ENCODE measurements at regions not wholly inside any gene's neighbourhood (a gene's known extent, or its start where the extent isn't known, plus 50 kb on each side); places are given as distances from the start of the nearest gene placed in this dataset.
"Not testable (repeated sequence)": the region's sequence is repeated elsewhere in the genome, so short reads cannot be mapped to it uniquely, and the experiment has no call there.

DNA sequence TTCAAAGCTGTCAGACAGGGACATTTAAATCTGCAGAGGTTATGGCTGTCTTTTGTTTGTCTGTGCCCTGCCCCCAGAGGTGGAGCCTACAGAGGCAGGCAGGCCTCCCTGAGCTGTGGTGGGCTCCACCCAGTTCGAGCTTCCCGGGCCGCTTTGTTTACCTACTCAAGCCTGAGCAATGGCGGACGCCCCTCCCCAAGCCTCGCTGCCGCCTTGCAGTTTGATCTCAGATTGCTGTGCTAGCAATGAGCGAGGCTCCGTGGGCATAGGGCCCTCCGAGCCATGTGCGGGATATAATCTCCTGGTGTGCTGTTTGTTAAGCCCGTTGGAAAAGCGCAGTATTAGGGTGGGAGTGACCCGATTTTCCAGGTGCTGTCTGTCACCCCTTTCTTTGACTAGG lies 787.0 kb upstream of the CRIM1 start:
- TF ChIP-seq, protein P1, sequence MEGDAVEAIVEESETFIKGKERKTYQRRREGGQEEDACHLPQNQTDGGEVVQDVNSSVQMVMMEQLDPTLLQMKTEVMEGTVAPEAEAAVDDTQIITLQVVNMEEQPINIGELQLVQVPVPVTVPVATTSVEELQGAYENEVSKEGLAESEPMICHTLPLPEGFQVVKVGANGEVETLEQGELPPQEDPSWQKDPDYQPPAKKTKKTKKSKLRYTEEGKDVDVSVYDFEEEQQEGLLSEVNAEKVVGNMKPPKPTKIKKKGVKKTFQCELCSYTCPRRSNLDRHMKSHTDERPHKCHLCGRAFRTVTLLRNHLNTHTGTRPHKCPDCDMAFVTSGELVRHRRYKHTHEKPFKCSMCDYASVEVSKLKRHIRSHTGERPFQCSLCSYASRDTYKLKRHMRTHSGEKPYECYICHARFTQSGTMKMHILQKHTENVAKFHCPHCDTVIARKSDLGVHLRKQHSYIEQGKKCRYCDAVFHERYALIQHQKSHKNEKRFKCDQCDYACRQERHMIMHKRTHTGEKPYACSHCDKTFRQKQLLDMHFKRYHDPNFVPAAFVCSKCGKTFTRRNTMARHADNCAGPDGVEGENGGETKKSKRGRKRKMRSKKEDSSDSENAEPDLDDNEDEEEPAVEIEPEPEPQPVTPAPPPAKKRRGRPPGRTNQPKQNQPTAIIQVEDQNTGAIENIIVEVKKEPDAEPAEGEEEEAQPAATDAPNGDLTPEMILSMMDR (conservative IDR thresholded peaks at IDR 0.05; ENCODE audit: low read length) = not testable (repeated sequence)
- TF ChIP-seq EZH2phosphoT487 (IDR thresholded peaks at IDR 0.05; ENCODE audit: borderline replicate concordance, low read depth, low read length) = not testable (repeated sequence)

Measured in OCI-LY7 (cell line).